ENCODE measurements at regions not wholly inside any gene's neighbourhood (a gene's known extent, or its start where the extent isn't known, plus 50 kb on each side); places are given as distances from the start of the nearest gene placed in this dataset.
"Not testable (repeated sequence)": the region's sequence is repeated elsewhere in the genome, so short reads cannot be mapped to it uniquely, and the experiment has no call there.

DNA sequence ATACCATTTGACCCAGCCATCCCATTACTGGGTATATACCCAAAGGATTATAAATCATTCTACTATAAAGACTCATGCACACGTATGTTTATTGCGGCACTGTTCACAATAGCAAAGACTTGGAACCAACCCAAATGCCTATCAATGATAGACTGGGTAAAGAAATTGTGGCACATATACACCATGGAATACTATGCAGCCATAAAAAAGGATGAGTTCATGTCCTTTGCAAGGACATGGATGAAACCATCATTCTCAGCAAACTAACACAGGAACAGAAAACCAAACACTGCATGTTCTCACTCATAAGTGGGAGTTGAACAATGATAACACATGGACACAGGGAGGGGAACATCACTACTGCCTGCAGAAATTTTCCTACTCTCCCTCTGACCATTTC lies 90.0 kb downstream of the HLX start:
- TF ChIP-seq, protein P1, sequence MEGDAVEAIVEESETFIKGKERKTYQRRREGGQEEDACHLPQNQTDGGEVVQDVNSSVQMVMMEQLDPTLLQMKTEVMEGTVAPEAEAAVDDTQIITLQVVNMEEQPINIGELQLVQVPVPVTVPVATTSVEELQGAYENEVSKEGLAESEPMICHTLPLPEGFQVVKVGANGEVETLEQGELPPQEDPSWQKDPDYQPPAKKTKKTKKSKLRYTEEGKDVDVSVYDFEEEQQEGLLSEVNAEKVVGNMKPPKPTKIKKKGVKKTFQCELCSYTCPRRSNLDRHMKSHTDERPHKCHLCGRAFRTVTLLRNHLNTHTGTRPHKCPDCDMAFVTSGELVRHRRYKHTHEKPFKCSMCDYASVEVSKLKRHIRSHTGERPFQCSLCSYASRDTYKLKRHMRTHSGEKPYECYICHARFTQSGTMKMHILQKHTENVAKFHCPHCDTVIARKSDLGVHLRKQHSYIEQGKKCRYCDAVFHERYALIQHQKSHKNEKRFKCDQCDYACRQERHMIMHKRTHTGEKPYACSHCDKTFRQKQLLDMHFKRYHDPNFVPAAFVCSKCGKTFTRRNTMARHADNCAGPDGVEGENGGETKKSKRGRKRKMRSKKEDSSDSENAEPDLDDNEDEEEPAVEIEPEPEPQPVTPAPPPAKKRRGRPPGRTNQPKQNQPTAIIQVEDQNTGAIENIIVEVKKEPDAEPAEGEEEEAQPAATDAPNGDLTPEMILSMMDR (IDR thresholded peaks at IDR 0.05 in 2 of 3, conservative IDR thresholded peaks at IDR 0.05 in 1 of 3; ENCODE audit: control insufficient read depth in 2 of 3, extremely low read depth in 1 of 3, insufficient read depth in 1 of 3, low read depth in 3 of 3, low read length in 3 of 3) = not testable (repeated sequence)
- not testable (repeated sequence) for TF ChIP-seq NFIC (IDR thresholded peaks at IDR 0.05; ENCODE audit: low read depth, low read length); BHLHE40 (IDR thresholded peaks at IDR 0.05; ENCODE audit: borderline replicate concordance in 1 of 2, low read depth in 2 of 2, low read length in 1 of 2); SMARCA5 (IDR thresholded peaks at IDR 0.05); JUND (IDR thresholded peaks at IDR 0.05; ENCODE audit: low read depth, low read length); SREBF2 (IDR thresholded peaks at IDR 0.05; ENCODE audit: low read length); ETV6 (conservative IDR thresholded peaks at IDR 0.05 in 1 of 2, IDR thresholded peaks at IDR 0.05 in 1 of 2; ENCODE audit: borderline replicate concordance in 1 of 2, low read depth in 1 of 2); CREB1 (IDR thresholded peaks at IDR 0.05; ENCODE audit: low read depth); MYC (IDR thresholded peaks at IDR 0.05; ENCODE audit: insufficient read depth, insufficient read length, insufficient replicate concordance, low read length, severe bottlenecking)
- TF ChIP-seq, protein P2, sequence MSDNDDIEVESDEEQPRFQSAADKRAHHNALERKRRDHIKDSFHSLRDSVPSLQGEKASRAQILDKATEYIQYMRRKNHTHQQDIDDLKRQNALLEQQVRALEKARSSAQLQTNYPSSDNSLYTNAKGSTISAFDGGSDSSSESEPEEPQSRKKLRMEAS (IDR thresholded peaks at IDR 0.05; ENCODE audit: low read depth, low read length) = not testable (repeated sequence)
- TF ChIP-seq, protein P3, sequence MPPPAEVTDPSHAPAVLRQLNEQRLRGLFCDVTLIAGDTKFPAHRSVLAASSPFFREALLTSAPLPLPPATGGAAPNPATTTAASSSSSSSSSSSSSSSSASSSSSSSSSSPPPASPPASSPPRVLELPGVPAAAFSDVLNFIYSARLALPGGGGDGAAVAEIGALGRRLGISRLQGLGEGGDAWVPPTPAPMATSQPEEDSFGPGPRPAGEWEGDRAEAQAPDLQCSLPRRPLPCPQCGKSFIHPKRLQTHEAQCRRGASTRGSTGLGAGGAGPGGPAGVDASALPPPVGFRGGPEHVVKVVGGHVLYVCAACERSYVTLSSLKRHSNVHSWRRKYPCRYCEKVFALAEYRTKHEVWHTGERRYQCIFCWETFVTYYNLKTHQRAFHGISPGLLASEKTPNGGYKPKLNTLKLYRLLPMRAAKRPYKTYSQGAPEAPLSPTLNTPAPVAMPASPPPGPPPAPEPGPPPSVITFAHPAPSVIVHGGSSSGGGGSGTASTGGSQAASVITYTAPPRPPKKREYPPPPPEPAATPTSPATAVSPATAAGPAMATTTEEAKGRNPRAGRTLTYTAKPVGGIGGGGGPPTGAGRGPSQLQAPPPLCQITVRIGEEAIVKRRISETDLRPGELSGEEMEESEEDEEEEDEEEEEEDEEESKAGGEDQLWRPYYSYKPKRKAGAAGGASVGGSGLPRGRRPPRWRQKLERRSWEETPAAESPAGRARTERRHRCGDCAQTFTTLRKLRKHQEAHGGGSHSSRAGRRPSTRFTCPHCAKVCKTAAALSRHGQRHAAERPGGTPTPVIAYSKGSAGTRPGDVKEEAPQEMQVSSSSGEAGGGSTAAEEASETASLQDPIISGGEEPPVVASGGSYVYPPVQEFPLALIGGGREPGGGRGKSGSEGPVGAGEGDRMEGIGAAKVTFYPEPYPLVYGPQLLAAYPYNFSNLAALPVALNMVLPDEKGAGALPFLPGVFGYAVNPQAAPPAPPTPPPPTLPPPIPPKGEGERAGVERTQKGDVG (CRISPR knock-in tag; IDR thresholded peaks at IDR 0.05) = not testable (repeated sequence)
- TF ChIP-seq, protein P4, sequence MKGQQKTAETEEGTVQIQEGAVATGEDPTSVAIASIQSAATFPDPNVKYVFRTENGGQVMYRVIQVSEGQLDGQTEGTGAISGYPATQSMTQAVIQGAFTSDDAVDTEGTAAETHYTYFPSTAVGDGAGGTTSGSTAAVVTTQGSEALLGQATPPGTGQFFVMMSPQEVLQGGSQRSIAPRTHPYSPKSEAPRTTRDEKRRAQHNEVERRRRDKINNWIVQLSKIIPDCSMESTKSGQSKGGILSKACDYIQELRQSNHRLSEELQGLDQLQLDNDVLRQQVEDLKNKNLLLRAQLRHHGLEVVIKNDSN (IDR thresholded peaks at IDR 0.05; ENCODE audit: borderline replicate concordance, extremely low read length, insufficient read depth, low read depth, low read length) = not testable (repeated sequence)
